Activated CD8-positive, alpha-beta T cell treated with anti-CD3 and anti-CD28 coated beads for 36 hours (primary cell): ENCODE measurements at regions not wholly inside any gene's neighbourhood (a gene's known extent, or its start where the extent isn't known, plus 50 kb on each side); places are given as distances from the start of the nearest gene placed in this dataset.

Experiments
- ATAC-seq: fragments of 200-7000 bp; cut with Tn5 transposase; one replicate; pipeline ENCODE4 v1.10.0; 2021; ENCODE audit warnings: mild to moderate bottlenecking, moderate library complexity
- CTCF ChIA-PET: fragments of 350-600 bp; sonication (Branson Sonifier 250); formaldehyde crosslinking; loops from one replicate; lab custom pipeline; 2021; ENCODE audit warnings: antibody characterized with exemption; lab: Charles Lee
- POLR2A ChIA-PET: fragments of 350-600 bp; sonication (Branson Sonifier 250); formaldehyde crosslinking; loops from one replicate; lab custom pipeline; 2021; ENCODE audit warnings: antibody characterized with exemption; lab: Charles Lee
- DNase-seq: peaks from one replicate; pipeline ENCODE4 v3.0.0-alpha.2; 2020
- H3K27ac Mint-ChIP-seq: one replicate; pipeline ENCODE4 v1.8.0; 2021; ENCODE audit warnings: mild to moderate bottlenecking, mixed read lengths
- H3K27me3 Mint-ChIP-seq: one replicate; pipeline ENCODE4 v1.8.0; 2021; ENCODE audit warnings: mixed read lengths
- H3K36me3 Mint-ChIP-seq: one replicate; pipeline ENCODE4 v1.8.0; 2021; ENCODE audit warnings: low read depth, mixed read lengths
- H3K4me1 Mint-ChIP-seq: one replicate; pipeline ENCODE4 v1.8.0; 2021; ENCODE audit warnings: low read depth, mixed read lengths
- H3K4me3 Mint-ChIP-seq: one replicate; pipeline ENCODE4 v1.8.0; 2021; ENCODE audit warnings: mild to moderate bottlenecking, moderate library complexity, mixed read lengths
- H3K9me3 Mint-ChIP-seq: one replicate; pipeline ENCODE4 v1.8.0; 2021; ENCODE audit warnings: mixed read lengths
- CTCF ChIP-seq: fragments of 200-600 bp; IDR thresholded peaks from one replicate; pipeline ENCODE4 v1.8.0; 2022; ENCODE audit warnings: antibody characterized with exemption, mild to moderate bottlenecking
- intact Hi-C: fragments of 100-400 bp; cut with micrococcal nuclease; formaldehyde crosslinking; loops from one replicate; pipeline ENCODE4 v1.10.0; 2022

GRCh38 chr9:74336161-74336560, 161.0 kb upstream of the RORB start:
- DNase-seq (no peak), ATAC-seq (no peak)
- ChIA-PET POLR2A (no interaction called here), CTCF (no interaction called here)
- Mint-ChIP-seq H3K27me3 (no peaks in the 10 kb centered on the region), H3K4me1 (peaks cover 9% of the 10 kb centered on the region), H3K36me3 (no peaks in the 10 kb centered on the region), H3K9me3 (peaks cover 2% of the 10 kb centered on the region), H3K4me3 (no peak overlapping the region), H3K27ac (no peak overlapping the region)
- TF ChIP-seq CTCF: no peak
- intact Hi-C loops: no loop called here

GRCh38 chr9:74348777-74349176, 148.4 kb upstream of the RORB start:
- POLR2A ChIA-PET: no interaction called here
- Mint-ChIP-seq H3K36me3 (no peaks in the 10 kb centered on the region), H3K9me3 (no peaks in the 10 kb centered on the region), H3K4me3 (no peak overlapping the region), H3K27me3 (no peaks in the 10 kb centered on the region), H3K4me1 (no peaks in the 10 kb centered on the region), H3K27ac (no peak overlapping the region)
- no peak for TF ChIP-seq CTCF
- intact Hi-C loops: no loop called here
- DNase-seq (no peak), ATAC-seq (no peak)
- CTCF ChIA-PET: no interaction called here

GRCh38 chr9:74355107-74355506, 142.0 kb upstream of the RORB start:
- Mint-ChIP-seq H3K27me3 (peaks cover 2% of the 10 kb centered on the region), H3K36me3 (no peaks in the 10 kb centered on the region), H3K4me1 (no peaks in the 10 kb centered on the region), H3K27ac (no peak overlapping the region), H3K9me3 (no peaks in the 10 kb centered on the region), H3K4me3 (no peak overlapping the region)
- intact Hi-C loops: no loop called here
- no peak for TF ChIP-seq CTCF
- POLR2A ChIA-PET: no interaction called here
- ATAC-seq (no peak), DNase-seq (no peak)
- CTCF ChIA-PET: no interaction called here

- Mint-ChIP-seq H3K4me1 (no peaks in the 10 kb centered on the region), H3K27ac (no peak overlapping the region), H3K36me3 (no peaks in the 10 kb centered on the region), H3K4me3 (no peak overlapping the region), H3K27me3 (peaks cover 2% of the 10 kb centered on the region), H3K9me3 (no peaks in the 10 kb centered on the region)
- no peak for TF ChIP-seq CTCF
- intact Hi-C loops: no loop called here
- ChIA-PET POLR2A (no interaction called here), CTCF (no interaction called here)
- ATAC-seq (no peak), DNase-seq (no peak)
These were observed 139.6 kb upstream of the RORB start for GRCh38 chr9:74357577-74357976.

GRCh38 chr9:74358959-74359358, 138.2 kb upstream of the RORB start:
- no peak for TF ChIP-seq CTCF
- intact Hi-C loops: no loop called here
- DNase-seq (no peak), ATAC-seq (no peak)
- ChIA-PET CTCF (no interaction called here), POLR2A (no interaction called here)
- Mint-ChIP-seq H3K27me3 (peaks cover 2% of the 10 kb centered on the region), H3K36me3 (no peaks in the 10 kb centered on the region), H3K9me3 (no peaks in the 10 kb centered on the region), H3K4me1 (no peaks in the 10 kb centered on the region), H3K27ac (no peak overlapping the region), H3K4me3 (no peak overlapping the region)
